ENCODE measurements at regions not wholly inside any gene's neighbourhood (a gene's known extent, or its start where the extent isn't known, plus 50 kb on each side); places are given as distances from the start of the nearest gene placed in this dataset.

- Histone ChIP-seq H3K4me3 (IDR thresholded peaks at IDR 0.05; ENCODE audit: insufficient read depth, low read depth, low read length) (no peak overlapping the region), H3K27me3 (ENCODE audit: insufficient read depth, low read depth) (no peaks in the 10 kb centered on the region), H3K27ac (no peak overlapping the region), H3K4me2 (no peak overlapping the region), H2AFZ (ENCODE audit: low read depth) (no peak overlapping the region), H3K4me1 (ENCODE audit: low read depth, poor library complexity, severe bottlenecking) (no peaks in the 10 kb centered on the region), H3K9ac (no peak overlapping the region), H3K79me2 (ENCODE audit: insufficient read depth, low read depth) (no peaks in the 10 kb centered on the region), H4K20me1 (ENCODE audit: insufficient read depth) (no peaks in the 10 kb centered on the region), H3K36me3 (ENCODE audit: insufficient read depth) (no peaks in the 10 kb centered on the region)
- TF ChIP-seq CTCF (conservative IDR thresholded peaks at IDR 0.05; ENCODE audit: low read depth, low read length): no peak
Measured at GRCh38 chr14:34203251-34203722, 252.4 kb upstream of the EGLN3 start.

DNA sequence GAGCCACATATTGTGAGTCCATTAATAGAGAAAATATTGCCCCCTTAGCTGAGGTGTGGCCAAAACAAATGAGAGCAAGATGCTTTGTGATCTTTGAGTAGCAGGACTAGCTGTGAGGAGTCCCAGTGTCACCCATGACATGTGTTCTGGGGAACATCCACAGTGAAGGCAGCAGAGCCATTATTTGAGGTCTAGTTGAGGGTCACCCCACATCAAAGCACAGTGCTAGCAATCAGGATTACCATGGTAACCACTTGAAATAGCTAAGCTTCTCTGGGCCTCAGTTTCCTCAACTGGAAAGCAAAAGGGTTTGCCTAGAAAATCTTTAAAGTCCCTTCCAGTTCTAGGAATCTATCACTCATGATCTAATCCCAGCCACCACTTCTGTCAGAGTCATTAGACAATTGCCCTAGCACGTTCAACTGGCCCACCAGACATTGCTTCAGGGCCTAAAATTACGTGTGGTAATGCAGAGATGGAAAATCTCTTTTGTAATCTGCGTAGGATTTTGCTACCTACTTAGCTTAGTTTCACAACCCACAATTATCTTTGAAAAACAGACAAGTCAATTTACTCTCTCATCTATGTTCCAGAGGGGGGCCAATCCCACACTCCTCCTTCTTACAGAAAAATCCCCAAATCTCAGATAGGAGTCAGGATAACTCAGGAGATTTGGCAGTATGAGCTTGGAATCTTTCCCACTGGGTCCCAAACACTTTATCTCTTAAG is 251.2 kb upstream of the EGLN3 start:
- Histone ChIP-seq H3K4me2 (no peak overlapping the region), H3K4me1 (ENCODE audit: low read depth, poor library complexity, severe bottlenecking) (no peaks in the 10 kb centered on the region), H3K79me2 (ENCODE audit: insufficient read depth, low read depth) (no peaks in the 10 kb centered on the region), H3K27ac (no peak overlapping the region), H3K9ac (no peak overlapping the region), H2AFZ (ENCODE audit: low read depth) (no peak overlapping the region), H3K36me3 (ENCODE audit: insufficient read depth) (no peaks in the 10 kb centered on the region), H3K27me3 (ENCODE audit: insufficient read depth, low read depth) (no peaks in the 10 kb centered on the region), H3K4me3 (IDR thresholded peaks at IDR 0.05; ENCODE audit: insufficient read depth, low read depth, low read length) (no peak overlapping the region), H4K20me1 (ENCODE audit: insufficient read depth) (no peaks in the 10 kb centered on the region)
- no peak for TF ChIP-seq CTCF (conservative IDR thresholded peaks at IDR 0.05; ENCODE audit: low read depth, low read length)

DNA sequence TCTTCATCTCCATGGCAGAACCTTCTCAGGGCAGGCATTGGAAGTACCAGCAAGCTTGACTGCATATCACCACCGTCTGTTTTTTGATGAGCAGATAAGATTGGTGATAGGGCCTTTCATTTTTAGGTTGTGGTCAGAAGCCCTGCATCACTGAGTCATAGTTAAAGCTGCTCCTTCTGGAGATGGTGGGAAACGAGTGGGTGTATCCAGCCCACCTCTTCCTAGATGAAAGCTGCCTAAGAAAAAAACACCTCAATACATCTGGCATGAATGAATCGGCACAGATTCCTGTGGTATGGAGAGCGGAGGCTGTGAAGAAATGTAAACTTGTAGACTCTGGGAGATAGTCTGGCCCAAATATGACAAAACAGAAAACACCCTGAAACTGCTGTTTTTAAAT is 248.7 kb upstream of the EGLN3 start:
- Histone ChIP-seq H3K9ac (no peak overlapping the region), H3K4me2 (no peak overlapping the region), H3K36me3 (ENCODE audit: insufficient read depth) (no peaks in the 10 kb centered on the region), H3K4me1 (ENCODE audit: low read depth, poor library complexity, severe bottlenecking) (no peaks in the 10 kb centered on the region), H2AFZ (ENCODE audit: low read depth) (no peak overlapping the region), H4K20me1 (ENCODE audit: insufficient read depth) (no peaks in the 10 kb centered on the region), H3K27ac (no peak overlapping the region), H3K79me2 (ENCODE audit: insufficient read depth, low read depth) (no peaks in the 10 kb centered on the region), H3K27me3 (ENCODE audit: insufficient read depth, low read depth) (no peaks in the 10 kb centered on the region), H3K4me3 (IDR thresholded peaks at IDR 0.05; ENCODE audit: insufficient read depth, low read depth, low read length) (no peak overlapping the region)
- TF ChIP-seq CTCF (conservative IDR thresholded peaks at IDR 0.05; ENCODE audit: low read depth, low read length): no peak

GRCh38 chr14:34198096-34198495 is 247.2 kb upstream of the EGLN3 start:
- Histone ChIP-seq H3K4me3 (IDR thresholded peaks at IDR 0.05; ENCODE audit: insufficient read depth, low read depth, low read length) (no peak overlapping the region), H4K20me1 (ENCODE audit: insufficient read depth) (no peaks in the 10 kb centered on the region), H3K9ac (no peak overlapping the region), H3K4me1 (ENCODE audit: low read depth, poor library complexity, severe bottlenecking) (no peaks in the 10 kb centered on the region), H3K27me3 (ENCODE audit: insufficient read depth, low read depth) (no peaks in the 10 kb centered on the region), H3K27ac (no peak overlapping the region), H3K4me2 (no peak overlapping the region), H2AFZ (ENCODE audit: low read depth) (no peak overlapping the region), H3K36me3 (ENCODE audit: insufficient read depth) (no peaks in the 10 kb centered on the region), H3K79me2 (ENCODE audit: insufficient read depth, low read depth) (no peaks in the 10 kb centered on the region)
- no peak for TF ChIP-seq CTCF (conservative IDR thresholded peaks at IDR 0.05; ENCODE audit: low read depth, low read length)

Measured in KMS-11 (cell line).